GM19238 (cell line): ENCODE measurements at regions not wholly inside any gene's neighbourhood (a gene's known extent, or its start where the extent isn't known, plus 50 kb on each side); places are given as distances from the start of the nearest gene placed in this dataset.

ENCODE experiments used
- DNase-seq: peaks from one replicate; pipeline ENCODE4 v3.0.0; 2011; ENCODE audit warnings: low spot score; ENCODE audit not compliant: insufficient read length

- DNase-seq: no peak
These were observed 81.5 kb downstream of the PJA1 start for GRCh38 chrX:69083801-69084200.

GRCh38 chrX:69083361-69083760 lies 81.9 kb downstream of the PJA1 start:
- no peak for DNase-seq

- no peak for DNase-seq
These were observed 82.5 kb downstream of the PJA1 start for GRCh38 chrX:69082753-69083150.

- DNase-seq: no peak
These were observed 83.0 kb downstream of the PJA1 start for GRCh38 chrX:69082055-69082752.

GRCh38 chrX:69080855-69081465 lies 84.3 kb downstream of the PJA1 start:
- DNase-seq: no peak

GRCh38 chrX:69079268-69079667 lies 86.0 kb downstream of the PJA1 start:
- DNase-seq: no peak

GRCh38 chrX:69077895-69078455 lies 87.3 kb downstream of the PJA1 start:
- DNase-seq: no peak

GRCh38 chrX:69076088-69076487 lies 89.2 kb downstream of the PJA1 start:
- DNase-seq: no peak

GRCh38 chrX:69074726-69075125 lies 90.5 kb downstream of the PJA1 start:
- no peak for DNase-seq

- DNase-seq: no peak
These were observed 91.5 kb downstream of the PJA1 start for GRCh38 chrX:69073721-69074120.

- no peak for DNase-seq
These were observed 92.0 kb downstream of the PJA1 start for GRCh38 chrX:69073241-69073640.

GRCh38 chrX:69072486-69073006 lies 92.7 kb downstream of the PJA1 start:
- DNase-seq: no peak

- DNase-seq: no peak
These were observed 94.2 kb downstream of the PJA1 start for GRCh38 chrX:69070949-69071650.

- DNase-seq: no peak
These were observed 95.4 kb downstream of the PJA1 start for GRCh38 chrX:69069876-69070275.

GRCh38 chrX:69069086-69069445 lies 96.2 kb downstream of the PJA1 start:
- DNase-seq: no peak

- DNase-seq: no peak
These were observed 96.8 kb downstream of the PJA1 start for GRCh38 chrX:69068301-69069085.

- DNase-seq: no peak
These were observed 97.4 kb downstream of the PJA1 start for GRCh38 chrX:69067841-69068240.

GRCh38 chrX:69066966-69067525 lies 98.2 kb downstream of the PJA1 start:
- no peak for DNase-seq

- DNase-seq: no peak
These were observed 99.1 kb downstream of the PJA1 start for GRCh38 chrX:69066021-69066757.

- DNase-seq: no peak
These were observed 99.8 kb downstream of the PJA1 start for GRCh38 chrX:69065451-69065850.
